AG04450 (cell line): ENCODE measurements at regions not wholly inside any gene's neighbourhood (a gene's known extent, or its start where the extent isn't known, plus 50 kb on each side); places are given as distances from the start of the nearest gene placed in this dataset.

Experiments used
- CTCF ChIA-PET: fragments of 300-600, 350-600 bp; formaldehyde crosslinking; extraction: SDS; loops from one replicate; lab custom pipeline; 2022; ENCODE audit warnings: antibody characterized with exemption, inconsistent platforms; lab: Charles Lee
- POLR2A ChIA-PET: fragments of 350-600 bp; formaldehyde crosslinking; extraction: SDS; loops from one replicate; lab custom pipeline; 2021; ENCODE audit warnings: antibody characterized with exemption, inconsistent platforms; lab: Yijun Ruan, JAX
- DNase-seq: peaks from one replicate; pipeline ENCODE4 v3.0.0-alpha.2; 2011; ENCODE audit warnings: low read depth, low spot score
- H3K27ac ChIP-seq: one replicate; pipeline ENCODE4 v1.5.1; 2012; ENCODE audit warnings: low read depth, low read length, control low read depth
- H3K27me3 ChIP-seq: one replicate; pipeline ENCODE4 v1.6.0; 2012; ENCODE audit warnings: low read length; ENCODE audit not compliant: control insufficient read depth, insufficient read depth
- H3K4me3 ChIP-seq: 2 replicates; pipeline ENCODE4 v1.5.1; 2011; ENCODE audit warnings: mild to moderate bottlenecking, low read depth, low read length, control low read depth
- H3K9me3 ChIP-seq: 2 replicates; pipeline ENCODE4 v1.5.1; 2012; ENCODE audit warnings: low read length; ENCODE audit not compliant: control insufficient read depth, insufficient read depth
- TF ChIP-seq, protein P1 (sequence below): IDR thresholded peaks from 2 replicates; pipeline ENCODE4 v1.5.1; 2011; ENCODE audit warnings: low read depth, low read length, control low read depth, inconsistent platforms

GRCh38 chr17:13775450-13775849 lies 173.7 kb upstream of the HS3ST3A1 start:
- ChIA-PET POLR2A (no interaction called here), CTCF (no interaction called here)
- H3K4me3 ChIP-seq: no peak overlapping the region
- no peak for DNase-seq
- TF ChIP-seq, protein P1, sequence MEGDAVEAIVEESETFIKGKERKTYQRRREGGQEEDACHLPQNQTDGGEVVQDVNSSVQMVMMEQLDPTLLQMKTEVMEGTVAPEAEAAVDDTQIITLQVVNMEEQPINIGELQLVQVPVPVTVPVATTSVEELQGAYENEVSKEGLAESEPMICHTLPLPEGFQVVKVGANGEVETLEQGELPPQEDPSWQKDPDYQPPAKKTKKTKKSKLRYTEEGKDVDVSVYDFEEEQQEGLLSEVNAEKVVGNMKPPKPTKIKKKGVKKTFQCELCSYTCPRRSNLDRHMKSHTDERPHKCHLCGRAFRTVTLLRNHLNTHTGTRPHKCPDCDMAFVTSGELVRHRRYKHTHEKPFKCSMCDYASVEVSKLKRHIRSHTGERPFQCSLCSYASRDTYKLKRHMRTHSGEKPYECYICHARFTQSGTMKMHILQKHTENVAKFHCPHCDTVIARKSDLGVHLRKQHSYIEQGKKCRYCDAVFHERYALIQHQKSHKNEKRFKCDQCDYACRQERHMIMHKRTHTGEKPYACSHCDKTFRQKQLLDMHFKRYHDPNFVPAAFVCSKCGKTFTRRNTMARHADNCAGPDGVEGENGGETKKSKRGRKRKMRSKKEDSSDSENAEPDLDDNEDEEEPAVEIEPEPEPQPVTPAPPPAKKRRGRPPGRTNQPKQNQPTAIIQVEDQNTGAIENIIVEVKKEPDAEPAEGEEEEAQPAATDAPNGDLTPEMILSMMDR: no peak
- H3K27ac ChIP-seq: no peak overlapping the region
- no peaks in the 10 kb centered on the region for H3K27me3 ChIP-seq
- H3K9me3 ChIP-seq: no peaks in the 10 kb centered on the region

- Histone ChIP-seq H3K27me3 (no peaks in the 10 kb centered on the region), H3K4me3 (no peak overlapping the region), H3K9me3 (no peaks in the 10 kb centered on the region), H3K27ac (no peak overlapping the region)
- TF ChIP-seq, protein P1: no peak
- ChIA-PET POLR2A (no interaction called here), CTCF (no interaction called here)
- DNase-seq: no peak
These were observed 174.4 kb upstream of the HS3ST3A1 start for GRCh38 chr17:13776027-13776551.

GRCh38 chr17:13777003-13777402 lies 175.3 kb upstream of the HS3ST3A1 start:
- Histone ChIP-seq H3K27me3 (no peaks in the 10 kb centered on the region), H3K4me3 (no peak overlapping the region), H3K9me3 (no peaks in the 10 kb centered on the region), H3K27ac (no peak overlapping the region)
- no peak for DNase-seq
- ChIA-PET CTCF (no interaction called here), POLR2A (no interaction called here)
- TF ChIP-seq, protein P1: no peak

- Histone ChIP-seq H3K4me3 (no peak overlapping the region), H3K27ac (no peak overlapping the region), H3K9me3 (no peaks in the 10 kb centered on the region), H3K27me3 (no peaks in the 10 kb centered on the region)
- POLR2A ChIA-PET: interaction anchor here (1.1 kb wide), 1 partner anchor 516 kb away, joined by 3 read pairs; the partner anchor contains the start of gene HS3ST3B1
- DNase-seq: no peak
- CTCF ChIA-PET: interaction anchor here (0.7 to 1.4 kb wide), 2 partner anchors 182 to 447 kb away, joined by 3 read pairs; no protein-coding TSS in a partner anchor
- TF ChIP-seq, protein P1: no peak
These were observed 182.8 kb upstream of the HS3ST3A1 start for GRCh38 chr17:13784434-13785095.

- Histone ChIP-seq H3K27ac (peak overlapping the region; percentile 58), H3K9me3 (no peaks in the 10 kb centered on the region), H3K4me3 (no peak overlapping the region), H3K27me3 (no peaks in the 10 kb centered on the region)
- CTCF ChIA-PET: interaction anchor here (1.4 to 2.0 kb wide), 2 partner anchors 449 to 511 kb away, joined by 6 to 7 read pairs; no protein-coding TSS in a partner anchor
- TF ChIP-seq, protein P1: no peak
- POLR2A ChIA-PET: no interaction called here
- DNase-seq: peak; percentile 43
These were observed 184.4 kb upstream of the HS3ST3A1 start for GRCh38 chr17:13785981-13786598.
